GM18505 (cell line): ENCODE measurements at regions not wholly inside any gene's neighbourhood (a gene's known extent, or its start where the extent isn't known, plus 50 kb on each side); places are given as distances from the start of the nearest gene placed in this dataset.

ENCODE experiments used
- ATAC-seq: cut with Tn5 transposase; IDR thresholded peaks from one replicate; pipeline ENCODE4 v1.9.1; 2021; ENCODE audit not compliant: unreplicated experiment
- POLR2A ChIP-seq: IDR thresholded peaks from 4 replicates; pipeline ENCODE4 v1.6.1; 2011; ENCODE audit warnings: borderline replicate concordance; ENCODE audit not compliant: insufficient read depth, insufficient read length; ENCODE audit errors: extremely low read depth

DNA sequence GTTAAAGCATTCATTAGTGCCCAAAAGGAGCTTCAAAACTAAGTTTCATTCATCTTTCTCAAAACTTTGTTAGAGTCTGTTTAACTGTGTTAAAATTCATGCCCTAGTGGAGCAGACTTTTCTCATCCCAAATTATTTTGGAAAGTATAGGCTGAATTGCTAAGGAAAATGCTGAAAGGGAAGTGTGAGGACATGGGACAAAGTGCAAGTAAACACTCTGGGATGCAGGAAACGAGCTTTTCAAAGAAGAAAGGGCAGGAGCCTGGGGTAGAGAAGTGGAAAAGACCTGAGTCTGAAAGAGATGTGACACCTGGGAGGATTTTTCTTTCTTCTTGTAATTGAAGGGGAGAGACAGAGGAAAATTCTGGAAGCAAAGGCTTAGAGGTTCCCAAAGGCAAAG, 93.1 kb upstream of the ANKRD1 start:
- TF ChIP-seq POLR2A, result no peak
- no peak for ATAC-seq

DNA sequence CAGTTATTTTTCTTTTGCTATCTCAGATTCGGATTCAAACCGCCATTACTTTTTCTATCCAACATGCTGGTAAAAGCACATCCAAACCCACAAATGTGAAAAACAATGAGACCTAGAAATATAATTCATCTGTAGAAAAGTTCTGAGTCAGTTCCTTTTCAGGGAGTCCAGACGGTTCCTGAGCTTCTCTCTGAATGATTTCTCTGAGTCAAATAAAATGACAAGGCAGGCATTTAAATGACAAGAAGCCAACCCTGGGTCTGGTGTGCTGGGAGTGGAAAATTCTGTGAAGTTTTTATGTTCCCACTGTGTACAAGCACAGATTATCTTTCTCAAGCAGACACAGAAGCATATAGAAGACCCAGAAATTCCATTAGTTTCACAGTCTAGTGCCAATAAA, 96.3 kb upstream of the ANKRD1 start:
- ATAC-seq, result no peak
- no peak for TF ChIP-seq POLR2A

DNA sequence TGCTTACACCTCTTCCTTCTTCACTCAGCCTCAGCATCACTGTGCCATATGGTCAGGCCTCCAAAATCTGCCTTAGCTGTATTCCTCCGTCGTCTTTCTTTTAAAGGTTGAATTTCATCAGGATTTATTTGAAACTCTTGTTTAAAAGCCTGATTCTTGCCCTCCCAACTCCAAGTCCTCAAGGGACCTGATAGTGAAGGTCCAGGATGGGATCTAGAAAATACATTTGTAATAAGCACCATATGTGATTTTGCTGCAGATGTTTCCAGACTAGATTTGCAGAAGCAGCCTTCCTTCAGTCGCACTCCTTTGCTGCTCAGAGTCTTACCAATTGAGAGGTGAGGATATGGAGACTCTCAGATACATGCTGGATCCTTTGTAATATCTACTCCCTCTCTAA, 101.0 kb upstream of the ANKRD1 start:
- no peak for TF ChIP-seq POLR2A
- no peak for ATAC-seq

DNA sequence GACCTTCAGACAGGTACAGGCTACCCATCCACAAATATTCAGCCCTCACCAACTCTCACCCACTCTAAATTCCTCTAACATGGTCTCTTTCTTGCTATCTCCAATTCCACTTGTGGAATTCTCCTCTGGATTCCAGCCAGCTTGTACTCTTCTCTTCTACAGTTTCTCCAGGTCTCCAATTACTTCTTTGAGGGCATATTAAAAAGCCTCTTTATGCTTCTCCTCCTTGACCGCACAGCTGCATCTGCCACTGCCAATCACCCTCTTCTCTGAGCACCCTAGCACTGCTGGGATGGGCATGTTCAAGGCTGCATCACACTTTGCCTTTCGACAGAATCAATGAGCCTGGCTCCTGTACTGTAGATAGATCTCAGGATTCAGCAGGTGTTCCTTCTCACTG, 101.5 kb upstream of the ANKRD1 start:
- ATAC-seq, result no peak
- no peak for TF ChIP-seq POLR2A

DNA sequence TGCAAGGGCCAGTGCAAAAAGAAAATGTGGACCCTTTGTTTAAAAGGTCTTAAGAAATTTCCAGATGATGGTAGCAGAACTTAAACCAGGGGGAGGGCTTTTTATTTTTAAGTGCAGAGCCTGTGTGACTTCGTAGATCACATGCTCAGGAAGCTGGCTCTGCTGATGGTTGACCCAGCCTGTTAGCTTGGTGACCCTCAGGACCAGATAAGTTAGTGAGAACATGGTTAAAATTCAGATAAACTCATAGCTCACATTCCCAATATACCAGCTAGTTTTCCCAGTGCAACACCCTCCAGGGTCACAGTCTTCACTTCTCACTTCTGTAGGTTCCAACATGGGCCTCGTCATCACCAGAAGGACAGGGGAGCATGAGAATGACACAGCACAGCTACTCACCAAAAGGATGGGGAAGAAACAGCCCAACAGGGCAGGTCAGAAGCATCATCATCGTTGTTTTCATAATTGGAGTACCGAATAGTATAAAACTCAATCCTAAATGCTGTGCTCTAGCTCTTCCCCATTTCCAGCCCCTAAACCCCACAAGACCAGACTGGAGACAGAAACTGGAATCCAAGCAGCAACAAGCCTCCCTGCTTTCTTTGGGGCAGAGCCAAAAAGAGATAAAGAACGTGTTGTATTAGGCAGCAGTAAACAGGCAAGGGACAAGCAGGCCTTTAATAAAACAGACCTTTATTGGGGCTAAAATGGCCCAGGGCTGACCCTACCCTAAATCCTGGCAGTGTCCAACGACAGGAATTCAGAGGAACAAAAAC, 102.2 kb upstream of the ANKRD1 start:
- ATAC-seq, result no peak

DNA sequence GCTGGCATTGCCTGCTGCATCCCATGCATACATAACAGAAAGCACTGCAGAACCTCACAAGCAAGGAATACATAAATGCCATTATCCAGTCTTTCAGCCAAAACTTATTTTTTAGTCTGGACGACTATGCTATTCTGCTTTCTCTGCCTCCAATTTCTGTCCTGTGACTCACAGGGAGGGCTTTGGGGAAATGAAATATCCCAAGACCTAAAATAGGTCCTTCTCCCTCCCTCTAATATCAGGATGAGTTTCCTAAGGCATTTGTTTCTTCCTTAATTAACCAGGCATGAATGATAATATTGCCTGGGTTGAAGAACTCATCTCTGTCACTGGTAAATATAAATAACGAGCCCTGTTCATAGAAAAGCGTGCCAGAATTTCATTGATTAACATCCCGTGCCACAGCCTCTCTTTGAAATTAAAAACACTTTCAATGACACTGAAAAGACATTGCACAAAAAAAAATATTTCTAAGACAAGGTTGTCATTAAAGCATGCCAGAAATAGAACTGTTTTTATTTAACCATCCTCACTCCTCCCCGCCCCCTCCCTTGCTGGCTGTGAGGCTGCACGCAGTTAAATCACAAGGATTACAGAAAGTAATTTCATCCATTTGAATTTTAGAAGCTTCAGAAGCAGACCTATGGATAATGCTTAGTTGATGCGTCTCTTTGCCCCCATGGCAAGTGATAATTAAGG, 103.0 kb upstream of the ANKRD1 start:
- TF ChIP-seq POLR2A, result no peak
- ATAC-seq, result no peak

More for the DNA sequence above, 102.2 kb upstream of the ANKRD1 start:
- TF ChIP-seq POLR2A, result no peak

DNA sequence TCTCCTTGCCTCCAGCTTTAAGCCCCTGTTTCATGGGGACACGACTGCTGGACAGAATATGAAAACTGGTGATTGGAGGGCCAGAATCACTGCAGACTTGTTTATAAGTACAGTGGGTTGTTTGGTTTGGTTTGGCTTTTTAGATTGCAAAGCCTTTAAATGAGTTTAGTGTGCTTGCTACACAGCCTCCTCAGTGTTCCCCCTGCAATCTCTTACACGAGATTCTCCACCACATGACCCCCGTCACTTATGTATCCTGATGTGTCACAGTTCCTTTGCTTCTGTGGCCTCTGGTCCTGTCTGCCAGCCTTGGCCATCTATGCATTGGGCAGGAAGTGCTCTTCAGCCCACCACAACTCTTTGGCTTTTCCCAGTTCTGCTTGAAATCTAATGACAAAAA, 103.7 kb upstream of the ANKRD1 start:
- ATAC-seq, result no peak
- TF ChIP-seq POLR2A, result no peak

DNA sequence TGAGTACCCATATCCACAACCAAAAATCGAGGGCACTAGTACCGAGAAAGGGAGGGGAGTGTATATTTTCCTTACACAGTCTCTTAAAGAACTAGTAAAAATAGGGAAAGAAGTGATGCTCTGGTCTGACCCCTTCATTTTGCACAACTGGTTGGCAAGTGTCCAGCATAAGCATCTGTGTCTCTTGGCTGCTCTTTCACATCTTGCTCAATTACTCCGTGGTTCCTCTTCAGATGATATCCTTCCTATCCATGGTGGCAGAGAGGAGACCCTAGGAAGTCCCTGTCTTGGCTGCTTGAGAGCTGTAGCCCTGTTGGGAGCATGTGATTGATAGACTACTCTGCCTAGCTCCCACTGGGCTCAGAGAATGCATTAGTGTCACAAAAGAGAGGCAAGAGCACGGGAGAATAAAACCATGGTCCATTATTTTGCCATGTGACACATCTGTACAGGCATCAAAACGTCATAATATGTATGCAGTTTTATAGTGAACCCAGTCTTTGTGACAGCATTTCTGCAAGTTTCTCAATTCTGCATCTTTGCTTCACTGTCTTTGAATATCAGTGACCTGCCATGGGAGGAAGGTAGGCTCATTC, 111.8 kb upstream of the ANKRD1 start:
- no peak for ATAC-seq
- TF ChIP-seq POLR2A, result no peak

DNA sequence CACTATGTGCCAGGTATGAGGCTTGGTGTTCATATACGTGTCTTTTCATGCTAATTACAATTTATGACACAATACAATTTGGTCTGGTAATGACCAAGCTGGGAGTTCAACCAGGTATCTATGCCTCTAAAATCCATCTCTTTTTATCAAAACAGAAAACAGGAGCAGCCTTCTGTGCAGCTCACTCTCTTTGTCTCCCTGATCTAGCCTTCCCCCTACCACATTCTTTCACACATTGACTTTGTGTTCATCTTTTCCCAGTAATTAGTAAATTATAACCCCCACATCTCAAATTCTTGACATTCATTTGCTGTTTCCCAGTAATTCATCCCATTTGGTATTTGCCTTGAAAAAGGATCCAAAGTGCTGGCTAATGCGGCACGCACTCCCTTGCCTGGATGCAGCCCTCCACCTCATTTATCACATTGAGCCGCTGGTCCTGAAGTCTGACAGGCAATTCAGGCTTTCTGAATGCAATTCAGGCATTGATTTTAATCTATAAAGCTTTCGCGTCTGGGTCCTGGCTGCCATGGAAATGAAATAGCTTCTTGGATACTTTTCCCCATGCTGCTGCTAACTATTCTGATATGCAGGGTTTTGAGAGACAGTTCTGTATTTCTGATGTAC, 112.5 kb upstream of the ANKRD1 start:
- no peak for TF ChIP-seq POLR2A
- no peak for ATAC-seq

DNA sequence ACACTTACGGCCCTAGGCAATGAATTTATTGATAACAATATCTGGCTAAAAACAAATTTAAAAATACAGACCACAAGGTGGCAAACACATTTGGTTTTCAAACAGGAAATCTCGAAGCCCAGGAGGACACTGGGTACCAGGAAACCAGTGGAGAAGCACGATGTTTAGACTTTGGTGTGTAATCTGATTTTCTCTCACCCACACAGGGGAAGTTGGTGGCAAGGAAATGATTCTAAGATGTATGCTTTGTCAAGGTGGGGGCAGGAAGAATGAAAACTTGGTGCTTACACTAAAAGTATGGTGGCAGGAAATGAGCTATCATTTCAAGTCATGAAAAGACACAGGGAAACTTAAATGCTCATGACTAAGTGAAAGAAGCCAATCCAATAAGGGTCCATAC, 113.2 kb upstream of the ANKRD1 start:
- ATAC-seq, result no peak
- TF ChIP-seq POLR2A, result no peak

DNA sequence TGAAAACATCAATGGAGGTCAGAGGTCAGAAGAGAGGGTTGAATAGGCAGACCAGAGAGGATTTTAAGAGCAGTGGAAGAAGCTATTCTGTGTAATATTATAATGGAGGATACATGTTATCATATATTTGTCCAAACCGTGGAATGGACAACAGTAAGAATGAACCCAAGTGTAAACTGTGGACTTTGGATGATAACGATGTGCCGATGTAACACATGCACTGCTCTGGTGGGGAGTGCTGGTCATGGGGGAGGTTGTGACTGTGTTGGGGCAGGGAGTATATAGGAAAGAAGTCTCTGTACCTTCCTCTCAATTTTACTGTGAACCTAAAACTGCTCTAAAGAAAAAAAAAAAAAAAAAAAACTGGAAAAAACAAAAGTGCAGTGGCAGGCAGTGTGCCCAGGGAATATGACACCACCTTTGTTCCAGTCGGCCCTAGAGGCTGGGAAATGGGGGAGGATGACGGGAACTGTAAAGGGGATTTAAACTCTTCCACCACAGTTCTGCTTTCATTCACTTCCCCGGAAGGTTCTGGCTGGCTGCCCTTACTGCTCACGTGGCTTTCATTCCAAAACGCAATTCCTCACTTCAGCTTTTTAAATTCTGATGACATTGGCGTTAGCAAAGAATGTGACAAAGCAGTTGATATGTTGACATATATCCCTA, 113.7 kb upstream of the ANKRD1 start:
- ATAC-seq, result no peak
- TF ChIP-seq POLR2A, result no peak

DNA sequence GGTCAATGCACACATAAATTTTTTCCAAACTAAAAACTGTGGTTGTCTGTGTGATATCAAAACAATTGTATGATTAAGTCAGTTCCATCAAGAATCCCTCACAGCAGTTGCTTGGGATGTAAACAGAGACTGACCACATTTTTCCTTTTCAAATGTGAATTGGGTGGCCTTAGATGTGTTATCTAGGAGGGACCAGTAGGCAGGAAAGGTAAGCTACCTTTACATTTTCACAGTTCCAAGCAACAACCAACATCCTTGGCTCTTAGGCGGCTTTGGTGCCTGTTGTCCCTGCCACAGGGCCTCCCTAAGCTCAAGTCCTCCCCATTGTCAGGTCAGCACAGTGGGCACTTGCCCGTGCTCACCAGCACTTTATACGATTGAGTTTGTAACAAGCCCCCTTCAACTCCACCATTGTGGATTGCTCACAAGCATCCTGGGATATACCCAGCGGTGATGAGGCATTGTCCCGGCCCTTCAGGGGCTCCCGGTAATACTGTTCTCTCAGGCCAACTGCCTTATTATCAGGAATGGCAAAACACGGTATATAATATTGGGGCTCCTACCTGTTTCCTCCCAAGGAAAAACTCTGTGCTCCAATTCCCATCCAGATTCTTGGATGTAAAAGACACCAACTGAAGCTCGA, 114.9 kb upstream of the ANKRD1 start:
- ATAC-seq, result no peak
- TF ChIP-seq POLR2A, result no peak
